GM23338 (cell line): ENCODE measurements at regions not wholly inside any gene's neighbourhood (a gene's known extent, or its start where the extent isn't known, plus 50 kb on each side); places are given as distances from the start of the nearest gene placed in this dataset.
"Not testable (repeated sequence)": the region's sequence is repeated elsewhere in the genome, so short reads cannot be mapped to it uniquely, and the experiment has no call there.

Source experiments
- ATAC-seq: fragments of 200-7000 bp; cut with Tn5 transposase; 3 replicates; pipeline ENCODE4 v1.9.1; 2020
- DNase-seq: peaks from one replicate; pipeline ENCODE4 v3.0.0-alpha.2; 2015; ENCODE audit warnings: low spot score
- H2AFZ ChIP-seq: fragments of 200-600 bp; sonication (generic); 2 replicates; pipeline ENCODE4 v1.8.0; 2016; ENCODE audit warnings: antibody characterized with exemption, mild to moderate bottlenecking, moderate library complexity
- H3F3A ChIP-seq: fragments of 200-600 bp; sonication (generic); replicated peaks from 2 replicates; pipeline ENCODE4 v1.8.0; 2017; ENCODE audit warnings: antibody characterized with exemption, mixed run types, low read depth
- H3K27ac ChIP-seq: fragments of 200-600 bp; sonication (generic); 2 replicates; pipeline ENCODE4 v1.6.1; 2016; ENCODE audit warnings: low read depth
- H3K27me3 ChIP-seq: fragments of 200-600 bp; sonication (generic); 2 replicates; pipeline ENCODE4 v1.8.0; 2016; ENCODE audit warnings: mild to moderate bottlenecking, mixed run types, moderate library complexity; ENCODE audit not compliant: insufficient read depth
- H3K36me3 ChIP-seq: fragments of 200-600 bp; sonication (generic); 2 replicates; pipeline ENCODE4 v1.8.0; 2016; ENCODE audit warnings: mild to moderate bottlenecking; ENCODE audit not compliant: insufficient read depth
- H3K4me1 ChIP-seq: fragments of 200-600 bp; sonication (generic); 2 replicates; pipeline ENCODE4 v1.8.0; 2016; ENCODE audit warnings: mild to moderate bottlenecking, moderate library complexity; ENCODE audit not compliant: insufficient read depth
- H3K4me2 ChIP-seq: fragments of 200-600 bp; sonication (generic); 2 replicates; pipeline ENCODE4 v1.7.1; 2017; ENCODE audit warnings: mixed run types
- H3K4me3 ChIP-seq: fragments of 200-600 bp; sonication (generic); 2 replicates; pipeline ENCODE4 v1.6.1; 2016; ENCODE audit warnings: mixed run types
- H3K79me2 ChIP-seq: fragments of 200-600 bp; sonication (generic); replicated peaks from 2 replicates; pipeline ENCODE4 v1.8.0; 2017; ENCODE audit warnings: mild to moderate bottlenecking; ENCODE audit not compliant: insufficient read depth
- H3K9me2 ChIP-seq: fragments of 200-600 bp; sonication (generic); 2 replicates; pipeline ENCODE4 v1.8.0; 2017; ENCODE audit not compliant: insufficient read depth
- H4K20me1 ChIP-seq: fragments of 200-600 bp; sonication (generic); replicated peaks from 2 replicates; pipeline ENCODE4 v1.8.0; 2017; ENCODE audit warnings: mild to moderate bottlenecking; ENCODE audit not compliant: insufficient read depth
- H3K27ac Mint-ChIP-seq: 2 replicates; pipeline ENCODE4 v1.8.0; 2020; ENCODE audit warnings: inconsistent platforms, mild to moderate bottlenecking, moderate library complexity, mixed read lengths
- H3K27me3 Mint-ChIP-seq: 3 replicates; pipeline ENCODE4 v1.8.0; 2022; ENCODE audit warnings: low read depth, mild to moderate bottlenecking, moderate library complexity, mixed read lengths, inconsistent platforms; ENCODE audit not compliant: insufficient read depth, poor library complexity
- H3K36me3 Mint-ChIP-seq: 3 replicates; pipeline ENCODE4 v1.8.0; 2021; ENCODE audit warnings: low read depth, mild to moderate bottlenecking, inconsistent platforms, moderate library complexity, mixed read lengths
- H3K4me1 Mint-ChIP-seq: 3 replicates; pipeline ENCODE4 v1.8.0; 2020; ENCODE audit warnings: mild to moderate bottlenecking, inconsistent platforms, mixed read lengths
- H3K4me3 Mint-ChIP-seq: 3 replicates; pipeline ENCODE4 v1.8.0; 2021; ENCODE audit warnings: moderate library complexity, mild to moderate bottlenecking, inconsistent platforms, mixed read lengths
- H3K9me3 Mint-ChIP-seq: 3 replicates; pipeline ENCODE4 v1.8.0; 2020; ENCODE audit warnings: moderate library complexity, mild to moderate bottlenecking, inconsistent platforms, mixed read lengths
- CREB1 ChIP-seq: fragments of 250-450 bp; sonication (Bioruptor Pico); IDR thresholded peaks from 2 replicates; pipeline ENCODE4 v1.5.0; 2020; ENCODE audit warnings: low read depth, mild to moderate bottlenecking, moderate library complexity
- JUNB ChIP-seq: IDR thresholded peaks from one replicate; pipeline ENCODE4 v1.6.1; 2016; ENCODE audit warnings: antibody characterized with exemption; ENCODE audit not compliant: unreplicated experiment
- NANOG ChIP-seq: IDR thresholded peaks from 2 replicates; pipeline ENCODE4 v1.6.1; 2016; ENCODE audit warnings: antibody characterized with exemption, borderline replicate concordance
- POLR2AphosphoS5 ChIP-seq: IDR thresholded peaks from 2 replicates; pipeline ENCODE4 v1.6.1; 2016; ENCODE audit warnings: antibody characterized with exemption, low read depth
- ZNF114 ChIP-seq: fragments of 250-450 bp; sonication (Bioruptor Pico); IDR thresholded peaks from 2 replicates; pipeline ENCODE4 v1.5.0; 2020; ENCODE audit warnings: mild to moderate bottlenecking, moderate library complexity
- ZNF331 ChIP-seq: fragments of 250-450 bp; sonication (Bioruptor Pico); IDR thresholded peaks from 2 replicates; pipeline ENCODE4 v1.5.0; 2020; ENCODE audit warnings: low read depth, mild to moderate bottlenecking, moderate library complexity
- TF ChIP-seq, protein P1 (sequence below): fragments of 250-450 bp; sonication (Bioruptor Pico); IDR thresholded peaks from 2 replicates; pipeline ENCODE4 v1.5.0; 2020; ENCODE audit warnings: mild to moderate bottlenecking, moderate library complexity
- TF ChIP-seq, protein P2 (sequence below), 2 experiments: fragments of 200-600 bp in 1 of 2; sonication (generic) in 1 of 2; conservative IDR thresholded peaks; 2 replicates each; pipeline versions ENCODE4 v1.5.1 to v1.6.1; 2016 to 2017; ENCODE audit warnings: antibody characterized with exemption in 2 of 2, low read depth in 2 of 2, mild to moderate bottlenecking in 2 of 2, moderate library complexity in 1 of 2

DNA sequence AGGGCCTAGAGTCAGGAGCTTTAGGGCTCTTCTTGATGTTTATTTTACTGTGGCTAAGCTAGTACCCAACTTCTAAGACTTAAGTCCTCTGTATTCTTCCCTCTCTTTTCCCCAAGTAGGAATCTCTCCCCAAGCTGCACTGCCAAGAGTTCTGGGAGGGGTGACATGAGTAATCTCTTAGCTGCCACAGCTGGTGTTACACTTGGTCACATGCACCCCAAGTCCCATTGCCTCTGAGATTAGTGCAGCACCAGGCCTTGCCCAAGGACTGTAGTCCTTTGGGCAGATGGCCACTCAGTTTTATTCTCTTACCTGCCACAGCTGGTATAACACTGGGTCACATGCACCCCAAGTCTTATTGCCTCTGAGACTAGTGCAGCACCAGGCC, 114.7 kb upstream of the RIOK2 start (continued):
- TF ChIP-seq, protein P1, sequence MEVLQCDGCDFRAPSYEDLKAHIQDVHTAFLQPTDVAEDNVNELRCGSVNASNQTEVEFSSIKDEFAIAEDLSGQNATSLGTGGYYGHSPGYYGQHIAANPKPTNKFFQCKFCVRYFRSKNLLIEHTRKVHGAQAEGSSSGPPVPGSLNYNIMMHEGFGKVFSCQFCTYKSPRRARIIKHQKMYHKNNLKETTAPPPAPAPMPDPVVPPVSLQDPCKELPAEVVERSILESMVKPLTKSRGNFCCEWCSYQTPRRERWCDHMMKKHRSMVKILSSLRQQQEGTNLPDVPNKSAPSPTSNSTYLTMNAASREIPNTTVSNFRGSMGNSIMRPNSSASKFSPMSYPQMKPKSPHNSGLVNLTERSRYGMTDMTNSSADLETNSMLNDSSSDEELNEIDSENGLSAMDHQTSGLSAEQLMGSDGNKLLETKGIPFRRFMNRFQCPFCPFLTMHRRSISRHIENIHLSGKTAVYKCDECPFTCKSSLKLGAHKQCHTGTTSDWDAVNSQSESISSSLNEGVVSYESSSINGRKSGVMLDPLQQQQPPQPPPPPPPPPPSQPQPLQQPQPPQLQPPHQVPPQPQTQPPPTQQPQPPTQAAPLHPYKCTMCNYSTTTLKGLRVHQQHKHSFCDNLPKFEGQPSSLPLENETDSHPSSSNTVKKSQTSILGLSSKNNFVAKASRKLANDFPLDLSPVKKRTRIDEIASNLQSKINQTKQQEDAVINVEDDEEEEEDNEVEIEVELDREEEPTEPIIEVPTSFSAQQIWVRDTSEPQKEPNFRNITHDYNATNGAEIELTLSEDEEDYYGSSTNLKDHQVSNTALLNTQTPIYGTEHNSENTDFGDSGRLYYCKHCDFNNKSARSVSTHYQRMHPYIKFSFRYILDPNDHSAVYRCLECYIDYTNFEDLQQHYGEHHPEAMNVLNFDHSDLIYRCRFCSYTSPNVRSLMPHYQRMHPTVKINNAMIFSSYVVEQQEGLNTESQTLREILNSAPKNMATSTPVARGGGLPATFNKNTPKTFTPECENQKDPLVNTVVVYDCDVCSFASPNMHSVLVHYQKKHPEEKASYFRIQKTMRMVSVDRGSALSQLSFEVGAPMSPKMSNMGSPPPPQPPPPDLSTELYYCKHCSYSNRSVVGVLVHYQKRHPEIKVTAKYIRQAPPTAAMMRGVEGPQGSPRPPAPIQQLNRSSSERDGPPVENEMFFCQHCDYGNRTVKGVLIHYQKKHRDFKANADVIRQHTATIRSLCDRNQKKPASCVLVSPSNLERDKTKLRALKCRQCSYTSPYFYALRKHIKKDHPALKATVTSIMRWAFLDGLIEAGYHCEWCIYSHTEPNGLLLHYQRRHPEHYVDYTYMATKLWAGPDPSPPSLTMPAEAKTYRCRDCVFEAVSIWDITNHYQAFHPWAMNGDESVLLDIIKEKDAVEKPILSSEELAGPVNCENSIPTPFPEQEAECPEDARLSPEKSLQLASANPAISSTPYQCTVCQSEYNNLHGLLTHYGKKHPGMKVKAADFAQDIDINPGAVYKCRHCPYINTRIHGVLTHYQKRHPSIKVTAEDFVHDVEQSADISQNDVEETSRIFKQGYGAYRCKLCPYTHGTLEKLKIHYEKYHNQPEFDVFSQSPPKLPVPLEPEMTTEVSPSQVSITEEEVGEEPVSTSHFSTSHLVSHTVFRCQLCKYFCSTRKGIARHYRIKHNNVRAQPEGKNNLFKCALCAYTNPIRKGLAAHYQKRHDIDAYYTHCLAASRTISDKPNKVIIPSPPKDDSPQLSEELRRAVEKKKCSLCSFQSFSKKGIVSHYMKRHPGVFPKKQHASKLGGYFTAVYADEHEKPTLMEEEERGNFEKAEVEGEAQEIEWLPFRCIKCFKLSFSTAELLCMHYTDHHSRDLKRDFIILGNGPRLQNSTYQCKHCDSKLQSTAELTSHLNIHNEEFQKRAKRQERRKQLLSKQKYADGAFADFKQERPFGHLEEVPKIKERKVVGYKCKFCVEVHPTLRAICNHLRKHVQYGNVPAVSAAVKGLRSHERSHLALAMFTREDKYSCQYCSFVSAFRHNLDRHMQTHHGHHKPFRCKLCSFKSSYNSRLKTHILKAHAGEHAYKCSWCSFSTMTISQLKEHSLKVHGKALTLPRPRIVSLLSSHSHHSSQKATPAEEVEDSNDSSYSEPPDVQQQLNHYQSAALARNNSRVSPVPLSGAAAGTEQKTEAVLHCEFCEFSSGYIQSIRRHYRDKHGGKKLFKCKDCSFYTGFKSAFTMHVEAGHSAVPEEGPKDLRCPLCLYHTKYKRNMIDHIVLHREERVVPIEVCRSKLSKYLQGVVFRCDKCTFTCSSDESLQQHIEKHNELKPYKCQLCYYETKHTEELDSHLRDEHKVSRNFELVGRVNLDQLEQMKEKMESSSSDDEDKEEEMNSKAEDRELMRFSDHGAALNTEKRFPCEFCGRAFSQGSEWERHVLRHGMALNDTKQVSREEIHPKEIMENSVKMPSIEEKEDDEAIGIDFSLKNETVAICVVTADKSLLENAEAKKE = no peak
- TF ChIP-seq, protein P2, sequence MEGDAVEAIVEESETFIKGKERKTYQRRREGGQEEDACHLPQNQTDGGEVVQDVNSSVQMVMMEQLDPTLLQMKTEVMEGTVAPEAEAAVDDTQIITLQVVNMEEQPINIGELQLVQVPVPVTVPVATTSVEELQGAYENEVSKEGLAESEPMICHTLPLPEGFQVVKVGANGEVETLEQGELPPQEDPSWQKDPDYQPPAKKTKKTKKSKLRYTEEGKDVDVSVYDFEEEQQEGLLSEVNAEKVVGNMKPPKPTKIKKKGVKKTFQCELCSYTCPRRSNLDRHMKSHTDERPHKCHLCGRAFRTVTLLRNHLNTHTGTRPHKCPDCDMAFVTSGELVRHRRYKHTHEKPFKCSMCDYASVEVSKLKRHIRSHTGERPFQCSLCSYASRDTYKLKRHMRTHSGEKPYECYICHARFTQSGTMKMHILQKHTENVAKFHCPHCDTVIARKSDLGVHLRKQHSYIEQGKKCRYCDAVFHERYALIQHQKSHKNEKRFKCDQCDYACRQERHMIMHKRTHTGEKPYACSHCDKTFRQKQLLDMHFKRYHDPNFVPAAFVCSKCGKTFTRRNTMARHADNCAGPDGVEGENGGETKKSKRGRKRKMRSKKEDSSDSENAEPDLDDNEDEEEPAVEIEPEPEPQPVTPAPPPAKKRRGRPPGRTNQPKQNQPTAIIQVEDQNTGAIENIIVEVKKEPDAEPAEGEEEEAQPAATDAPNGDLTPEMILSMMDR (conservative IDR thresholded peaks at IDR 0.05; ENCODE audit: low read depth in 2 of 2) = no peak
- TF ChIP-seq CREB1 (CRISPR knock-in tag) = no peak
- no peak for TF ChIP-seq ZNF114 (CRISPR knock-in tag)
- no peak for TF ChIP-seq NANOG
- no peak for TF ChIP-seq ZNF331 (CRISPR knock-in tag)
- no peak for TF ChIP-seq POLR2AphosphoS5
- no peak for TF ChIP-seq JUNB

DNA sequence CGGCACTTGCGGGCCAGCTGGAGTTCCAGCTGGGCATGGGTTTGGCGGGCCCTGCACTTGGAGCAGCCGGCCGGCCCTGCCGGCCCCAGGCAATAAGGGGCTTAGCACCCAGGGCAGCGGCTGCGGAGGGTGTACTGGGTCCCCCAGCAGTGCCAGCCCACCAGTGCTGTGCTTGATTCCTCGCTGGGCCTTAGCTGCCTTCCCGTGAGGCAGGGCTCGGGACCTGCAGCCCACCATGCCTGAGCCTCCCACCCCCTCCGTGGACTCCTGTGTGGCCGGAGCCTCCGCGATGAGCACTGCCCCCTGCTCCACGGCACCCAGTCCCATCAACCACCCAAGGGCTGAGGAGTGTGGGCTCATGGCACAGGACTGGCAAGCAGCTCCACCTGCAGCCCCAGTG, 118.1 kb upstream of the RIOK2 start:
- H3K79me2 ChIP-seq, ATAC-seq, H3K27me3 ChIP-seq, H3K4me1 Mint-ChIP-seq, H2AFZ ChIP-seq, H3K9me2 ChIP-seq, H3K27ac Mint-ChIP-seq, H3F3A ChIP-seq, H3K36me3 ChIP-seq, H3K27me3 Mint-ChIP-seq, H4K20me1 ChIP-seq, H3K4me2 ChIP-seq, H3K4me3 Mint-ChIP-seq, H3K4me1 ChIP-seq, H3K27ac ChIP-seq, H3K4me3 ChIP-seq, DNase-seq: not testable (repeated sequence)
- Mint-ChIP-seq H3K36me3 (peaks cover 19% of the 10 kb centered on the region; the same call in 2 of the 3 replicates), H3K9me3 (peaks cover 31% of the 10 kb centered on the region)
